Stimulated activated naive CD4-positive, alpha-beta T cell treated with Interleukin-2 at 50 U/mL for 16 hours (primary cell): ENCODE measurements at regions not wholly inside any gene's neighbourhood (a gene's known extent, or its start where the extent isn't known, plus 50 kb on each side); places are given as distances from the start of the nearest gene placed in this dataset.

Source experiments
- DNase-seq: peaks from one replicate; lab custom pipeline; 2025; lab: John Stamatoyannopoulos, UW

DNA sequence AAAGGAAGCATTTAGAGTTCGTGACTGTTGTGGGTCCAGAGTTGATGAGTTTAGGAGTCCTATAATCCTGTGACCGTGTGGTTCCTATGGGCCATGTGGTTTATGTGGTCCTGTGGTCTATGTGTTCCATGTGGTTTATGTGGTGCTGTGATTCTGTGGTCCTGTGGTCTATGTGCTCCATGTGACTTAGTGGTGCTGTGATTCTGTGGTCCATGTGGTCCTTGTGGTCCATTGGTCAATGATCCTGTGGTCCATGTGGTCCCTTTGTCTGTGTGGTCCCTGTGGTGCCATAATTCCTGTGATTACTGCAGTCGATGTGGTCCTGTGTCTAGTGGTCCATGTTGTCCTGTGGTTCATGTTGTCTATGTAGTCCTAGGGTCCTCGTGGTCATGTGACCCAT, 167.3 kb downstream of the TMEM18 start:
- no peak for DNase-seq

DNA sequence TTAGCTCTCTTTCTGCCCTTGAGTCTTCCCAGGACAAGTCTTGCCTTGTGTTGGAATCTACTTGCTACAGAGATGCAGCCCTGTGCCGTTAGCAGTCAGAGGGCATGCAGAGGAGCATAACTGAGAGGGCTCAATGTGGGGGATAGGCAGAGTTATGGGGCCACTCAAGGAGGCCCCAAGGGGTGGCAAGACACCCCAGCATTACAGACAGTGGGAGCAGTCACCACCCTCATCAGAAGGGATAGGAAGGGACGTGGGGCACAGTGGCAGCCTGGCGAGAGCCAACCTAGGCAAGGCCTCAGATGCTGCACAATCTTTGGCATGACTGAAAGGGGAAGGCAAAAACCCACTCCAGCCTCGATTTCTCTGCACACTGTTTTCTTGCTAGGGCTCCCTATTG, 169.1 kb downstream of the TMEM18 start:
- DNase-seq, result no peak

- DNase-seq, result no peak
Measured at GRCh38 chr2:506866-507265, 170.3 kb downstream of the TMEM18 start.

DNA sequence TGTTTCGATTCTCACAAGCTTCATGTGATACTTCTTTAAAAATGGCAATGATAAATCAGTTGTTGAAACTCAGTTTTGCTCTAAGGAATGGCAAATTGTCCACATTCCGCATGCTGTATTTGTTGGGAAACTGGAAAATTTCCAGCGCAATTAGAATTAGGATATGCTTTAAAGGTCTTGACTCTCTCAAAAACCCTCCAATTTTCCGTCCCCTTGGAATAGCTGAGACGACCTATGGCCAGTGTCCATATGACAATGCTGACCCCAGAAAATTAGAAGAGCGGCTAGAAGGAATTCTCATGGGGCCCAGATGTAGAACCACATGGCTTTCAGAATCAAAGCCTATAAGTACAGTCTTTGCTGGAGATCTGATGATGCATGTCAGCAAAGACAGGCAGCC, 170.8 kb downstream of the TMEM18 start:
- no peak for DNase-seq

DNA sequence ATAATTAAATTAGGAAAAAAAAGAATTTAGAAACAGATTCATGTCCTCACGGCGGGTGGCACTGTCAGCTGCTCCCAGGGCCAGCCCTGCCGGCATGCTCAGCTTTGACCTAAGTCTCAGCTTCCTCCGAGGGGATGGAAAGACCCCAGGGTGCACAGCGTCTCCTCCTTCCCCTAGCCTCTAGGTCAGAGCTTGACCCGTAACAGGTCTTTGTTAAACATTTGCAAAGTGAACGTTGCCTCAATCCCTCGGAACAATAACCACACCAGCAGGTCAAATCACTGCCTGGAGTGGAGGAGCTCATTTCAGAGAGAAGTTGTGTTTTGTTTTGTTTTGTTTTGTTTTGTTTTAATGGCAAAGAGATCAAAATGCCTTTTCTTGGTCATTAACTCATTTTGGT, 171.3 kb downstream of the TMEM18 start:
- no peak for DNase-seq

DNA sequence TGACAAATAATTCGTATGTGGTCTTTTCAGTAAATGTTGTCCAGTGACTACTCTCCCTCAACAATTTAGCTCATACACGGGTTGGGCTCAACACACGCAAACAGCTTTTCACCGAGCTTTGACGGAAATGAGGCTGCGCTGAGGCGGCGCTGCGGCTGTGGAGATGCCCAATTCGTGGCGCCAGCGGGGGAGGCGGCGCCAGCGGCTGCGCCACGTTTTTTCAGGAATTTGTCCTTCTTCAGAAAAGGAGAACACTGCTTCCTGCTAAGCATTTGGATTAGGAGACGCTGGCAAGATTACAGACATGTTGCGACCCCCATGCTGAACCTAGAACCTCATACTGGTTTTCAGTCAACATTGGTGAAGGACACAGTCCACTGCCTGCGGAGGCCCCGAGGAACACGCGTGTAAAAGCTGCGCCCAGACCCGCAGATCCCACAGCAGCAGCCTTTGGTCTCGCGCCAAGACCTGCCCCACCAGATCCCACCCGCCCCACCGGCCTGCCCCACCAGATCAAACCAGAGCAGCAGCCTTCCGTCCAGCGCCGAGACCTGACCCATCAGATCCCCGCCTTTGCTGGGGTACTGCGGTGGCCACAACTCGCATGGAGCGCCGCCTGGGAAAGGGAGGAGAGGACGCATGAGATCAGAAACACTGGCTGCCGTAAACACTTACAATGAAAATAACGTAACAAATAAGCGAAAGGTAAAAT, 173.8 kb downstream of the TMEM18 start:
- no peak for DNase-seq

DNA sequence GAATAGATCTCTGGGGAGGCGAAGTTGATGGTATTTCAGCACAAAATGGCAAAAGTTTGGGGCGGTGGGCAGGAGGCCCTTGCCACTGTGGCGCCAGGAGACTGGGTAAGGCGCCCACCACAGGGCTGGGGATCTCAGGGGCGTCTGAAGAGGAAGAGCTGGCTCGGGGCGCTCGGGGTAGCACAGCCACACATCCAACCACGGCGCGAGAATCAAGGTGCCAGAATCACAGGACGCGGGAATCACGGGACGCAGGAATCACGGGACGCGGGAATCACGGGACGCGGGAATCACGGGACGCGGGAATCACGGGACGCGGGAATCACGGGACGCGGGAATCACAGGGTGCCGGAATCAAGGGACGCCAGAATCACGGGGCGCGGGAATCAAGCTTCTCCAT, 174.4 kb downstream of the TMEM18 start:
- no peak for DNase-seq

- no peak for DNase-seq
Measured at GRCh38 chr2:501667-502066, 175.5 kb downstream of the TMEM18 start.

GRCh38 chr2:501130-501529, 176.1 kb downstream of the TMEM18 start:
- no peak for DNase-seq

- no peak for DNase-seq
Measured at GRCh38 chr2:499726-500125, 177.5 kb downstream of the TMEM18 start.

GRCh38 chr2:498493-499178, 178.6 kb downstream of the TMEM18 start:
- DNase-seq, result no peak

DNA sequence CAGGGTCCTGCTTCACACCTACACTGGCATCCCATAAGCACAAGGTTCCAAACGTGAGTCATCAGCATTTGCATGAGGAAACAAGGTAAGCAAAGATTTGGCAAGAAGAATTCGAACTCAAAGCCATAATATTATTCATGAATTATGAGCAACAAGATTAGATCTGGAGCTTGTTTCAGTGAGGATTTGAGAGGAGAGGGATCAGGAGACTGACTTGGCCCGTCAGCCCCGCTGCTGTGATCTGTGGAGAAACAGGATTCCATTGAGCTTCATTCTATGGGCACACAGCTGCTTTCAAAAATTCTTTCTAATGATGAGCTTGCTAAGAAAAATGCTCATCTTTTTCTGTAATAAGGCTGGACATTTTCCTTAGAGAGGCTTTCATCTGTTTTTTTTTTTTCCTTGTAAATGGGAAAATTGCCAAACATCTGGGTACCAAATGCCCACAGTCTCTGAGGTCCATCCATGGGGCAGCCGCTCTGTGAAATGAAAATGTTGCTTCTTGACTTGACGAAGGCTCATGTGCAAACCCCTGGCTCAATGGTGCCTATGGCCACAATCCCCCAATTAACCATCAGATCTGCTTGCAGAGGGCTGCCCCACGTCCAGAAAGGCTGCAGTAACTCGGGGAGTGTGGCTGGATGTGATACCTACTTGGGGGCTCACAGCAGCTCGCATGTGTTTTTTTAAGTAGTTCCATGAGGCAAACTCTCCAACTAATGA, 179.3 kb downstream of the TMEM18 start:
- no peak for DNase-seq

DNA sequence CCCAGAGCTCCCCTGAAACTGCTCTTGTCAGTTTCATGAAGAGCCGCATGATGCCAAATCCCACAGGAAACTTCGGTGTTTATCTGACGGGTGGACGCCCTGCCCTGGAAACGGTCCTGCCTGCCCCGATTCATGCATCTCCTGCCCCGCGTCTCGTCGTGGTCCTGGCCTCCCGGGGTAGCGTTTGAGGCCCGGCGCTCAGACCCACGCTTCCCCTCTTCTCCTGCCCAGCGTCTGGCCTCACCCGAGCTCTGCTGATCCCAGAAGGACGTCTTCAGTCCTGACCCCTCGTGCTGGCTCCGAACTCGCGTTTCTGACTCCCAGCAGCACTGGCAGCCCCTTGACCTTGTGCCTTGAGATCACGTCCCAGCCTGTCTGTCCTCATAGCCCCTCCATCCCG, 180.5 kb downstream of the TMEM18 start:
- DNase-seq, result no peak

DNA sequence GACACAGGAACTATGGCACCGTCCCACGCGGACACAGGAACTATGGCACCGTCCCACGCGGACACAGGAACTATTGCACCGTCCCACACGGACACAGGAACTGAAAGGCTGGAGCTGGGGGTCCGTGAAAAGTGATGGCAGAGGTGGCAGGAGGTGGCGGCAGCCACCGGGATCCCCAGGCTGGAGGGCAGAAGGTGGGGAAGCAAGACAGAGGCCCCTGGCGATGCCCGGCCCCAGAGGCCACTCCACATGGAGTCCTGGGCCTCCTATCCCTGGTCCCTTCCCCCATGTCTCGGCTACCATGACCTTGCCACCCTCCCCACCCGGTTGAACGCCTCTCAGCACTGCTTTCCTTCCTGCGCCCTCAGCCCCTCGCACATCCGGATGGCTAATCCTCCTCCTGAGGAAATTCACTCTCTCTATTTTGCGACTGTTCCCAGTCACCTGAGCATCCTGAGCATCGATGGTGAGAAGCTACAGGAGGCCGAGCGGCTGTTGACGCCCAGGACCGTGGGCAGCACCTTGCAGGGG, 181.4 kb downstream of the TMEM18 start:
- no peak for DNase-seq

DNA sequence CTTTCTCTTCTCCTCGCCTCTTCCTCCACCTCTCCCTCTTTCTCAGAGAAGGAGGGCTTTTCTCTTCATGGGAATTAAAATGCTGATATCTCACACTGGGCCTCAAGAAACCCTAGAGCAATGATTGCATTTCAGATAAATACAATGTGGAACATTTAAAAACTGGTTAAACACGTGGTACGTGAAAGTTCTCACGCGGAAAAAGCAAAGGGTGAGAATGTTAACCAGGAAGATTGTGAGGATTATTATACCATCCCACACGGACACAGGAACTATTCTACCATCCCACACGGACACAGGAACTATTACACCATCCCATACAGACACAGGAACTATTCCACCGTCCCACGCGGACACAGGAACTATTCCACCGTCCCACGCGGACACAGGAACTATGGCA, 182.4 kb downstream of the TMEM18 start:
- DNase-seq, result no peak

GRCh38 chr2:493228-493627, 184.0 kb downstream of the TMEM18 start:
- DNase-seq, result no peak

- no peak for DNase-seq
Measured at GRCh38 chr2:492178-492577, 185.0 kb downstream of the TMEM18 start.

DNA sequence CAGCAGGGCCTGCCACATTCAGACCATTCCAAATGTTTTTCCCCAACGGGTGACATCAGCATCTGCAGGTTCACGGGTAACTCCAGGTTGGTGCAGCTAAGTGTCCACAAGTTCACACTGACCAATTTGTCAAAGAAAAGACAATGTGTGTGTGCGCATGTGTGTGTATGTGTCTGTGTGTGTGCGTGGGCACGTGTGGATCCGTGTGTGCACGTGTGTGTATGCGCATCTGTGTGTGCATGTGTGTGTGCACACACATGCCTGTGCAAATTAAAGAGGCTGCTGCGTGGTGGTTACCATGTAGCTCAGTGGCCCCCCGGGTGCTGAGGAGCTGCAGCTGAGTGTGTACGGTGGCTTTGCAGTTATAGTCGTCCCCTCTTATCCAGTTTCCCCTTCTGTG, 187.4 kb downstream of the TMEM18 start:
- DNase-seq, result no peak

DNA sequence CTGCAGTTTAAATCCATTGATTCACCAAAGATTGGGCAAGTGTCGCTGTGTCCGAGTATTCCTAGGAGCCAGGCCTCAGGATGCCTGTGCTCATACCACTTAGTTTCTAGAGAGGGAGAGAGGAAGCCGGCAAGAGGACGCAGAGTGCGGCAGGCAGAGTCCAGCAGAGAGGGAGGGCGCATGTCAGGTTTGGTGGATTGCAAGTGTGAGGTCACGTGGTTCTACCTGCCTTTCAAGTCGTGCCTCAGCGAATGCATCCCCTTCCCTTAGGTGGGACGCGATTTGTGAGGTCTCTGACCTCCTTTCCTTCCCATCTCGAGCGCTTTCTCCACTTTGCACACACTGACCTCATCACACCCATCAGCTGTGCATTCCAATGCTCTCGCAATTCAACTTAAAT, 188.1 kb downstream of the TMEM18 start:
- DNase-seq, result no peak

GRCh38 chr2:487186-488079, 189.8 kb downstream of the TMEM18 start:
- DNase-seq, result no peak

DNA sequence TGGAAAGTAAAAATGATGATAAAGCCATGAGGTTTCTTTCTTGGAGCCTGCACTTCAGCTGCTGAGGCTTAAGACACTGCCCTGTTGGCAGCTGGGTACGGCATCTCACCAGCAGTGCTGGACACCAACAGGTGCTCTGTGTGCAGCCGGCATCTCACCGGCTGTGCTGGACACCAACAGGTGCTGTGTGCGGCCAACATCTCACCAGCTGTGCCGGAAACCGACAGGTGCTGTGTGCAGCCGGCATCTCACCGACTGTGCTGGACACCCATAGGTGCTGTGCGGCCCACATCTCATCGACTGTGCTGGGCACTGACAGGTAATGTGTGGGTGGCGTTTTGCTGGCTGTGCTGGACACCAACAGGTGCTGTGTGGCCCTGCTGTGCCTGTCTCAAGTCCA, 190.8 kb downstream of the TMEM18 start:
- no peak for DNase-seq

GRCh38 chr2:481388-481787, 193.5 kb upstream of the ALKAL2 start:
- no peak for DNase-seq
